ENCODE measurements at regions not wholly inside any gene's neighbourhood (a gene's known extent, or its start where the extent isn't known, plus 50 kb on each side); places are given as distances from the start of the nearest gene placed in this dataset.
"Not testable (repeated sequence)": the region's sequence is repeated elsewhere in the genome, so short reads cannot be mapped to it uniquely, and the experiment has no call there.

GRCh38 chr2:219743548-219743947 is 116.1 kb downstream of the SLC4A3 start:
- no peak overlapping the region for H3K4me3 ChIP-seq (ENCODE audit: low read depth, low read length)
- POLR2A ChIA-PET = no interaction called here
- CTCF ChIA-PET = interaction anchor here (0.7 to 1.5 kb wide), 3 partner anchors 14 to 1830 kb away, joined by 3 read pairs; no protein-coding TSS in a partner anchor
- no peaks in the 10 kb centered on the region for H3K36me3 ChIP-seq (ENCODE audit: control insufficient read depth, insufficient read depth, low read length)
- DNase-seq (ENCODE audit: low read depth) = no peak
- TF ChIP-seq CTCF (IDR thresholded peaks at IDR 0.05; ENCODE audit: insufficient read depth, low read depth, low read length) = no peak
- peaks cover 6% of the 10 kb centered on the region for H3K27me3 ChIP-seq (ENCODE audit: control insufficient read depth, insufficient read depth, low read length)

- no peaks in the 10 kb centered on the region for H3K36me3 ChIP-seq (ENCODE audit: control insufficient read depth, insufficient read depth, low read length)
- DNase-seq (ENCODE audit: low read depth) = no peak
- ChIA-PET POLR2A (no interaction called here), CTCF (interaction anchor here (0.7 to 1.5 kb wide), 5 partner anchors 8 to 1830 kb away, joined by 3 to 6 read pairs (median 3); no protein-coding TSS in a partner anchor)
- no peak for TF ChIP-seq CTCF (IDR thresholded peaks at IDR 0.05; ENCODE audit: insufficient read depth, low read depth, low read length)
- peaks cover 6% of the 10 kb centered on the region for H3K27me3 ChIP-seq (ENCODE audit: control insufficient read depth, insufficient read depth, low read length)
- H3K4me3 ChIP-seq (ENCODE audit: low read depth, low read length) = no peak overlapping the region
Observed at GRCh38 chr2:219744066-219744465, 116.6 kb downstream of the SLC4A3 start.

DNA sequence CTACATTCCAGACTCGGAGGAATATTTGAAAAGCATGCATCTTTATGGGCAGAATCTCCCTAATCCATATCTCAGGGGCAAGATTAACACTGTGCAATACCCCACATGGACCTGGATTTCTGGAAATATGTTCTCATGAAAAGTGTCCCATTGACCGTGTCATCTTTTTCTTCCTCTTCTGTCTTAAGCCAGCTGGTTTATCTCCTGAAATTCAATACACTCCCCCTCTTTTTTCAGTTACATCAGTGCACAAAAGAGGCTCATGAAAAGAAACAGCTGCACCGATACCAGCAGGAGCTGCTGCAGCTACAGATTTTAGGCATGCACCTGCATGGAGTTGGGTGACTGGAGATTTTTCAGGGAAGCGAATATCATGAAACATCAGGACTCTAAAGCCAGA is 117.2 kb downstream of the SLC4A3 start:
- Histone ChIP-seq H3K36me3 (ENCODE audit: control insufficient read depth, insufficient read depth, low read length) (no peaks in the 10 kb centered on the region), H3K27me3 (ENCODE audit: control insufficient read depth, insufficient read depth, low read length) (peaks cover 6% of the 10 kb centered on the region), H3K4me3 (ENCODE audit: low read depth, low read length) (no peak overlapping the region)
- CTCF ChIA-PET = interaction anchor here (1.3 to 1.4 kb wide), 2 partner anchors 8 to 11 kb away, joined by 3 to 6 read pairs; no protein-coding TSS in a partner anchor
- POLR2A ChIA-PET = no interaction called here
- no peak for DNase-seq (ENCODE audit: low read depth)
- no peak for TF ChIP-seq CTCF (IDR thresholded peaks at IDR 0.05; ENCODE audit: insufficient read depth, low read depth, low read length)

DNA sequence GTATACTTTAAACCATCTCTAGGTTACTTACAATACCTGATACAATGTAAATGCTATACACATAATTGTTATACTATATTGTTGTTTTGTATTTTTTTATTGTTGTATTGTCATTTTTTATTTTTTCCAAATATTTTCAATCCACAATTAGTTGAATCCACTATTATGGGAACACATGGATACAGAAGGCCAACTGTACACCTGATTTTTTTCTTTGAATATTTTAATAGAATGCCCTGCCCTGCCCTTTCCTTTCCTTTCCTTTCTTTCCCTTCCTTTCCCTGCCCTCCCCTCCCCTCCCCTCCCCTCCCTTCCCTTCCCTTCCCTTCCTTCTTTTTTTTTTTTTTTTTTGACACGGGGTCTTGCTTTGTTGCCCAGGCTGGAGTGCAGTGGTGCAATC is 120.2 kb downstream of the SLC4A3 start:
- Histone ChIP-seq H3K36me3 (ENCODE audit: control insufficient read depth, insufficient read depth, low read length) (no peaks in the 10 kb centered on the region), H3K27me3 (ENCODE audit: control insufficient read depth, insufficient read depth, low read length) (peaks cover 6% of the 10 kb centered on the region), H3K4me3 (ENCODE audit: low read depth, low read length) (no peak overlapping the region)
- TF ChIP-seq CTCF (IDR thresholded peaks at IDR 0.05; ENCODE audit: insufficient read depth, low read depth, low read length) = no peak
- no peak for DNase-seq (ENCODE audit: low read depth)
- ChIA-PET POLR2A (no interaction called here), CTCF (interaction anchor here (0.6 to 0.7 kb wide), 2 partner anchors 588 to 705 kb away, joined by 3 to 4 read pairs; no protein-coding TSS in a partner anchor)

GRCh38 chr2:219748671-219749570 is 121.5 kb downstream of the SLC4A3 start:
- no peak overlapping the region for H3K4me3 ChIP-seq (ENCODE audit: low read depth, low read length)
- POLR2A ChIA-PET = no interaction called here
- no peaks in the 10 kb centered on the region for H3K36me3 ChIP-seq (ENCODE audit: control insufficient read depth, insufficient read depth, low read length)
- no peak for TF ChIP-seq CTCF (IDR thresholded peaks at IDR 0.05; ENCODE audit: insufficient read depth, low read depth, low read length)
- CTCF ChIA-PET = interaction anchor here (1.0 kb wide), 1 partner anchor 11 kb away, joined by 3 read pairs; no protein-coding TSS in a partner anchor
- no peak for DNase-seq (ENCODE audit: low read depth)
- peaks cover 4% of the 10 kb centered on the region for H3K27me3 ChIP-seq (ENCODE audit: control insufficient read depth, insufficient read depth, low read length)

- DNase-seq (ENCODE audit: low read depth); H3K27me3 ChIP-seq (ENCODE audit: control insufficient read depth, insufficient read depth, low read length); H3K36me3 ChIP-seq (ENCODE audit: control insufficient read depth, insufficient read depth, low read length); H3K4me3 ChIP-seq (ENCODE audit: low read depth, low read length); CTCF ChIA-PET; POLR2A ChIA-PET: not testable (repeated sequence)
Observed at GRCh38 chr2:219751121-219751520, 123.7 kb downstream of the SLC4A3 start.
